ENCODE measurements at regions not wholly inside any gene's neighbourhood (a gene's known extent, or its start where the extent isn't known, plus 50 kb on each side); places are given as distances from the start of the nearest gene placed in this dataset.

- no peak for TF ChIP-seq ZFX (IDR thresholded peaks at IDR 0.05; ENCODE audit: borderline replicate concordance)
- TF ChIP-seq, protein P1, sequence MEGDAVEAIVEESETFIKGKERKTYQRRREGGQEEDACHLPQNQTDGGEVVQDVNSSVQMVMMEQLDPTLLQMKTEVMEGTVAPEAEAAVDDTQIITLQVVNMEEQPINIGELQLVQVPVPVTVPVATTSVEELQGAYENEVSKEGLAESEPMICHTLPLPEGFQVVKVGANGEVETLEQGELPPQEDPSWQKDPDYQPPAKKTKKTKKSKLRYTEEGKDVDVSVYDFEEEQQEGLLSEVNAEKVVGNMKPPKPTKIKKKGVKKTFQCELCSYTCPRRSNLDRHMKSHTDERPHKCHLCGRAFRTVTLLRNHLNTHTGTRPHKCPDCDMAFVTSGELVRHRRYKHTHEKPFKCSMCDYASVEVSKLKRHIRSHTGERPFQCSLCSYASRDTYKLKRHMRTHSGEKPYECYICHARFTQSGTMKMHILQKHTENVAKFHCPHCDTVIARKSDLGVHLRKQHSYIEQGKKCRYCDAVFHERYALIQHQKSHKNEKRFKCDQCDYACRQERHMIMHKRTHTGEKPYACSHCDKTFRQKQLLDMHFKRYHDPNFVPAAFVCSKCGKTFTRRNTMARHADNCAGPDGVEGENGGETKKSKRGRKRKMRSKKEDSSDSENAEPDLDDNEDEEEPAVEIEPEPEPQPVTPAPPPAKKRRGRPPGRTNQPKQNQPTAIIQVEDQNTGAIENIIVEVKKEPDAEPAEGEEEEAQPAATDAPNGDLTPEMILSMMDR (IDR thresholded peaks at IDR 0.05) = no peak
- no peak overlapping the region for H3K27ac ChIP-seq
Measured at GRCh38 chr6:62480544-62480943, 194.5 kb upstream of the KHDRBS2 start.

DNA sequence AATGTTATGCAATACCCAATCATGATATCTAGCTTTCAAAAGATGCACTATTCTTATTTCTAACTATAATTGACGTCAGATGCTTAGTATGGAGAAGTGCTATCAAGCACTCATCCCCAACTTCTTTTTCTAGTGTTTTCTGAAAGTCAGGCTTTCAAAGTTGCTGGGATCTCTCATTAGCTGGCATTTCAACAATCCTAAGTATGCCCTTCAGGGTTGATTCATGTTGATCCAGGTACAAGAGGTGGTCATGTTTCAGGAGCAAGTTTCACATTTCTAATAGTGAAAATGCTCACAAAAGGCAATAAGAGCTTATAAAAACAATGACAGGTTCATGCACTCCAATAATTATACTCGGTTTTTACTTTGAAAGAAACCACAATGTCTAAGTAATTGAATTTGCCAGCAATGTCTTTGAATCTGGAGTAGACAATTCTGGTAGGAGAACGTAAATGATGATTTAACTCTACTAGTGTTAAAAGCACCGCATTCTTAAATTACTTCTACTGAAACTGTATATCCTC lies 193.7 kb upstream of the KHDRBS2 start:
- no peak overlapping the region for H3K27ac ChIP-seq

GRCh38 chr6:62474793-62475192 lies 188.8 kb upstream of the KHDRBS2 start:
- no peak overlapping the region for H3K27ac ChIP-seq
- TF ChIP-seq, protein P1 (IDR thresholded peaks at IDR 0.05) = no peak
- TF ChIP-seq ZFX (IDR thresholded peaks at IDR 0.05; ENCODE audit: borderline replicate concordance) = no peak

More for the DNA sequence above, 193.7 kb upstream of the KHDRBS2 start:
- TF ChIP-seq ZFX (IDR thresholded peaks at IDR 0.05; ENCODE audit: borderline replicate concordance) = no peak
- TF ChIP-seq, protein P1 (IDR thresholded peaks at IDR 0.05) = no peak

- no peak overlapping the region for H3K27ac ChIP-seq
- TF ChIP-seq, protein P1 (IDR thresholded peaks at IDR 0.05) = no peak
- TF ChIP-seq ZFX (IDR thresholded peaks at IDR 0.05; ENCODE audit: borderline replicate concordance) = no peak
Measured at GRCh38 chr6:62466607-62467006, 180.6 kb upstream of the KHDRBS2 start.

DNA sequence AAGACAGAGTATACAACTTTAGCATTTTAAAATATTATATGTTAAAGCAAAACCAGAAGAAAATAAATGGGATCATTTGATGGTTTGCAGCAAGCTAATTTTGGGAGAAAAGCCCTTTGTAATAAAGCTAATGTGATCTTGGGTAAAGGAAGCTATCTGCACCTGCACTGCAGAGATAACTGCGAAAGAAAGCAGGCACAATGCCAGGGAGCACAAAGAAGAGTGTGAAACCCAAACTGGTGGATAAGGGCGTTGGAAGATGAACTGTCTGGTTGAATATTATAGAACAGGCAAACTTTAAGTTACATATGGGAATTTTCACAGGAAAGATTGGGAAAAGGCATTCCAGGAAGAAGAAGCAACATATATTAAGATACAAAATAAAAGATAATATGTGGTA lies 179.2 kb upstream of the KHDRBS2 start:
- H3K27ac ChIP-seq = no peak overlapping the region
- TF ChIP-seq ZFX (IDR thresholded peaks at IDR 0.05; ENCODE audit: borderline replicate concordance) = no peak
- TF ChIP-seq, protein P1 (IDR thresholded peaks at IDR 0.05) = no peak

- H3K27ac ChIP-seq = no peak overlapping the region
- no peak for TF ChIP-seq ZFX (IDR thresholded peaks at IDR 0.05; ENCODE audit: borderline replicate concordance)
- TF ChIP-seq, protein P1 (IDR thresholded peaks at IDR 0.05) = no peak
Measured at GRCh38 chr6:62452586-62452985, 166.6 kb upstream of the KHDRBS2 start.

DNA sequence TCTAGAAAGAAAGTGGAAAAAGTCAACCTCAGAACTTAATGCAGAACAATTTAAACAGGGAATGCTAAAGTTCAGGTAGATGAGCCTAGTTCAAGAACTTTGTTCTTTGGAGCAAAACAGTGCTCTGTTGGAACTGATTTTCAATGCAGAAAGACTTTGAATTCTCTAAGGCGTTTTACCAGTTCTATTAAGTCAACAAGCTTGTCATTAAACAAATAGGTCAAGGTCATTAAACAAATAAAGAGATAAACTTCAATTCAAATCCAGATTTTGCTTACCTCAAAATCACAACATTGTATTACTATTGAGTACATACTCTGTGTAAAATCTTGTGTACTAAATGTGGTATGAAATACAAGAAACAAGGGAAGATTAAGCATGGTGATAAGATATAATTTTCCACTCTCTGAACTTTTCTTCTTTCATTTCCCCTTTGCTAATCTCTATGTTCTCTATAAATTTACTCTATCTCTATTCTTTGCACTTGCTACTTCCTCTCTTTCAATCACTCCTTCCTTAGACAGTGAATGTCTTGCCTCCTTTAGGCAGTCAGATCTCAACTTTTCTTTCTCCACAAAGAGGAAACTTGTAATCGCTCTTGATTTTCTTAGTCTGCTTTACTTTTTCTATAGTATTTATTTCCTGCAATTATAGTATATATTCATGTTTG lies 160.8 kb upstream of the KHDRBS2 start:
- TF ChIP-seq, protein P1 (IDR thresholded peaks at IDR 0.05) = no peak
- TF ChIP-seq ZFX (IDR thresholded peaks at IDR 0.05; ENCODE audit: borderline replicate concordance) = no peak
- peak overlapping the region; percentile 67 for H3K27ac ChIP-seq

Data from 22Rv1 (cell line).